ENCODE measurements at regions not wholly inside any gene's neighbourhood (a gene's known extent, or its start where the extent isn't known, plus 50 kb on each side); places are given as distances from the start of the nearest gene placed in this dataset.

GRCh38 chr4:24210332-24210902 is 320.6 kb upstream of the PPARGC1A start:
- Histone ChIP-seq H3K4me1 (ENCODE audit: insufficient read depth, low read length, poor library complexity, severe bottlenecking) (no peaks in the 10 kb centered on the region), H3F3A (ENCODE audit: low read depth) (no peaks in the 10 kb centered on the region), H3K36me3 (ENCODE audit: insufficient read depth, low read length) (no peaks in the 10 kb centered on the region), H3K4me3 (ENCODE audit: low read length, poor library complexity, severe bottlenecking) (no peak overlapping the region), H3K9me2 (replicated peaks; ENCODE audit: low read depth, low read length) (no peaks in the 10 kb centered on the region), H4K20me1 (ENCODE audit: insufficient read depth, low read length, poor library complexity, severe bottlenecking) (no peaks in the 10 kb centered on the region), H2AFZ (ENCODE audit: low read length) (no peak overlapping the region), H3K9ac (ENCODE audit: low read depth, low read length, poor library complexity, severe bottlenecking) (no peak overlapping the region), H3K9me3 (ENCODE audit: insufficient read depth, low read depth, low read length) (no peaks in the 10 kb centered on the region), H3K4me2 (ENCODE audit: low read depth, low read length, poor library complexity, severe bottlenecking) (no peak overlapping the region), H3K27me3 (ENCODE audit: insufficient read depth, low read length, poor library complexity, severe bottlenecking) (no peaks in the 10 kb centered on the region), H3K79me2 (ENCODE audit: insufficient read depth, low read length) (no peaks in the 10 kb centered on the region)
- TF ChIP-seq CTCF (conservative IDR thresholded peaks at IDR 0.05; ENCODE audit: low read length) (no peak), EZH2phosphoT487 (IDR thresholded peaks at IDR 0.05; ENCODE audit: borderline replicate concordance) (no peak)

DNA sequence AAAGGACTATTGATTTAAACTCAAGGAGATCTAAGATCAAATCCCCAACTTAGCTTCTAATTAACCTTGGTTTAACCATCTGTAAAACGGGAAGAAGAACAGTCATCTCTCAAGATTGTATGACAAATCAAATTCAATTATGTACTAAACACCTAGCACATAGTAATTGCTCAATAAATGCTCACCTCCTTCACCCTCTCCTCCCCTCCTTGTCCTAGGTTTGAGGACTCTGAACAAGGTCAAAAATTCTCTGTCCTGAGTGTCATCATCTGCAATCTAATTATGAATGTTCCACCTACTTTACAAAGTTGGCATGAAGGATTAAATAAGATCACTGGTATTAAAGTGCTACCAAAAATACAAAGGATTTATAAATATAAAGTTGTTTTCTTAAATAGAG is 320.1 kb upstream of the PPARGC1A start:
- H3K9me2 ChIP-seq (replicated peaks; ENCODE audit: low read depth, low read length) = no peaks in the 10 kb centered on the region
- H3K9ac ChIP-seq (ENCODE audit: low read depth, low read length, poor library complexity, severe bottlenecking) = no peak overlapping the region
- no peak overlapping the region for H3K4me2 ChIP-seq (ENCODE audit: low read depth, low read length, poor library complexity, severe bottlenecking)
- H3F3A ChIP-seq (ENCODE audit: low read depth) = no peaks in the 10 kb centered on the region
- no peaks in the 10 kb centered on the region for H3K36me3 ChIP-seq (ENCODE audit: insufficient read depth, low read length)
- no peak overlapping the region for H3K4me3 ChIP-seq (ENCODE audit: low read length, poor library complexity, severe bottlenecking)
- no peaks in the 10 kb centered on the region for H3K27me3 ChIP-seq (ENCODE audit: insufficient read depth, low read length, poor library complexity, severe bottlenecking)
- no peaks in the 10 kb centered on the region for H3K9me3 ChIP-seq (ENCODE audit: insufficient read depth, low read depth, low read length)
- H2AFZ ChIP-seq (ENCODE audit: low read length) = no peak overlapping the region
- no peaks in the 10 kb centered on the region for H3K79me2 ChIP-seq (ENCODE audit: insufficient read depth, low read length)
- TF ChIP-seq CTCF (conservative IDR thresholded peaks at IDR 0.05; ENCODE audit: low read length) (no peak), EZH2phosphoT487 (IDR thresholded peaks at IDR 0.05; ENCODE audit: borderline replicate concordance) (no peak)
- no peaks in the 10 kb centered on the region for H4K20me1 ChIP-seq (ENCODE audit: insufficient read depth, low read length, poor library complexity, severe bottlenecking)
- no peaks in the 10 kb centered on the region for H3K4me1 ChIP-seq (ENCODE audit: insufficient read depth, low read length, poor library complexity, severe bottlenecking)

GRCh38 chr4:24209131-24209530 is 319.3 kb upstream of the PPARGC1A start:
- H3K4me1 ChIP-seq (ENCODE audit: insufficient read depth, low read length, poor library complexity, severe bottlenecking) = no peaks in the 10 kb centered on the region
- H3K9me3 ChIP-seq (ENCODE audit: insufficient read depth, low read depth, low read length) = no peaks in the 10 kb centered on the region
- H4K20me1 ChIP-seq (ENCODE audit: insufficient read depth, low read length, poor library complexity, severe bottlenecking) = no peaks in the 10 kb centered on the region
- H3K27me3 ChIP-seq (ENCODE audit: insufficient read depth, low read length, poor library complexity, severe bottlenecking) = no peaks in the 10 kb centered on the region
- H2AFZ ChIP-seq (ENCODE audit: low read length) = no peak overlapping the region
- H3K36me3 ChIP-seq (ENCODE audit: insufficient read depth, low read length) = no peaks in the 10 kb centered on the region
- no peak overlapping the region for H3K4me2 ChIP-seq (ENCODE audit: low read depth, low read length, poor library complexity, severe bottlenecking)
- no peak overlapping the region for H3K9ac ChIP-seq (ENCODE audit: low read depth, low read length, poor library complexity, severe bottlenecking)
- TF ChIP-seq EZH2phosphoT487 (IDR thresholded peaks at IDR 0.05; ENCODE audit: borderline replicate concordance) (no peak), CTCF (conservative IDR thresholded peaks at IDR 0.05; ENCODE audit: low read length) (no peak)
- no peak overlapping the region for H3K4me3 ChIP-seq (ENCODE audit: low read length, poor library complexity, severe bottlenecking)
- H3K9me2 ChIP-seq (replicated peaks; ENCODE audit: low read depth, low read length) = no peaks in the 10 kb centered on the region
- H3F3A ChIP-seq (ENCODE audit: low read depth) = no peaks in the 10 kb centered on the region
- no peaks in the 10 kb centered on the region for H3K79me2 ChIP-seq (ENCODE audit: insufficient read depth, low read length)
